ENCODE measurements at regions not wholly inside any gene's neighbourhood (a gene's known extent, or its start where the extent isn't known, plus 50 kb on each side); places are given as distances from the start of the nearest gene placed in this dataset.
"Not testable (repeated sequence)": the region's sequence is repeated elsewhere in the genome, so short reads cannot be mapped to it uniquely, and the experiment has no call there.

GRCh38 chr6:1197309-1197708 lies 114.6 kb upstream of the FOXQ1 start:
- no peak for DNase-seq

- no peak for DNase-seq
Observed at GRCh38 chr6:1191141-1191630, 120.7 kb upstream of the FOXQ1 start.

DNA sequence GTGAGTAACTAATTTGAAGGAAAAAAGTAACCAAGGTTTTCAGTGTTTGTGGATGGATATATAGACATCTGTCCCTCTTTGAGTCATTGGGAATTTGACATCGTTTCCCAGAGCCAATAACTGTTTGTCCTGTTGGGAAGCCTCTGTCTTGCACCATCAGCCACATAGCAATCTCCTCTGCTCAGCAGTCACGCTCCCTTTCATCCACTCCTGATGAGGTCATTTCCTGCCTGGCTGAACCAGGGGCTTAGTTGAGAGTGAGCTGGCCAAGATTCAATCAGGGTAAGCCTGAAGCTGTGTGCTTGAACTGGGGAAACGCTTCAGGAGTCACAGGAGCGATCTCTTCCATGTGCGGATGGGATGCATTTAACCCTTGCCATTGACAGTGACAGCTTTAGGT lies 121.5 kb upstream of the FOXQ1 start:
- DNase-seq: no peak

DNA sequence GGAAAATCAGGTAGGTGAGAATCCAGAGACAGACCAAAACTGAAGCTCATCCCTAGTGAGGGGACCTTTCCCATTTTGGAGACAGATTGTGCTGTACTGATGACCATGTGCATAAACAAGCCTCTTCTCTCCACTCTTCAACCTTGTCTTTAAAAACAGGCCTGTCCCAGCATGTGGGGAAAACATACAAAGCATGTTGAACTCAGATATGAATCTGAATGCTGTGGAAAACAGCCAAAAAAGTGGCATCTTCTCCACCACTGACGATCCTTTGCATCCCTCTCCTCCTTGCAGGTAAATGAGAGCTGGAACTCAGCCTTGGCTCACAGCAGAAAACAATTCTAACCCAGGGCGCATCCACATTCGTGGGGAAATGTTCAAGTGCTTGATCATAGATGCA lies 123.7 kb upstream of the FOXQ1 start:
- DNase-seq: no peak

DNA sequence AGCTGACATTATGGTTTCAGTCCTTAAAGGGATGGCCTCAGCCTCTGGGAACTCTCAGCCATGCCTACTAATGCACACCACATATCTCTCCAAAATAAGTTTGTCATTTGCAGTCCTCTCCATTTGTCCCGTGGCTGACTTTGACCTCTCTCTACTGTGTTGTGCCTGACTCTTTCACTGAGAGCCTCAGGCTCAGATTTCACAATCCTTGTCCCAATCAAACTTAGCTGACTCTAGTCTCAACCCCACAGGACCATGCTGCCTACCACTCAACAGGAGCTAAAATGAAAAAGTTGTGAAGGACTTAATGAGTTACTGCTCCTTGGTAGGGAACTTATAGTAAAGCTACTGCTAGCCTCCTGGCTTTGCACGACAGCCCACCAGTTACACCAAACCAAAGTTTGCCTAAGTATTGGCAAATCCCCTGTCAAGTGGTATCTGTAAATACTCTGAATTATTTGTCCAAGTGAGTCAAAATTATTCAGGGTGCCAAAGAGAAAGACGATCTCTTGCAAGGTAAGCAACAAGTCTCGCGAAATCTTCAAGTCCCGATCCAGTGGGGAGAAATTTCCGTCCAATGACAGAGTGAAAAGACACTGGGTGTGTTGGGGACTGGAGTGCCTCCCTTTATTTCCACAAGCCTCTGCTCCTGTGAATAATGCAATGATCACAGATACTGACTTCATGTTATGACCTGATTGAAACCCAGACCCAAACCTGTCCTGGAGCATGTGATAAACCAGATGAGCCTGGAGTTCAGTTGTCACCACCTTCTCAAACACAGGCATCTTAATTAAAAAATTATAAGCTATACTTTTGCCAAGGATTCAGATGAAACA lies 124.4 kb upstream of the FOXQ1 start:
- DNase-seq: no peak

DNA sequence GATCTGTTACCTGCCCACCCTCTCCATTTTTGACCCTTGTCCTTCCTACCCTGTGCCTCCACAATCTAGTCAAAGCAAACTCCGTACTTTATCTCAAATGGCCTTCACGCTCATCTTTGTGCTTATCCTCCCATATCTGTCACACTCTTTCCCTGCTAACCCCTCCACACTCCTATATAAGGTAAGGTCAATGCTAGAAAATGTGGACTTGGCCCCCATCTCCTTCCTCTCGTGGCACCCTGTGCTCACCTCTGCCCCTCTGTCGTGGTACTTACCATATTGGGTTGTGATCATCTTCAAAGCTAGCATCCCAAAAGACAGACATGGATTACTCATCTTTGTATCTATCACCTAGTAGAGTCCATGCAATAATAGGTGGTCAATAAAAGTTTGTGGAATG lies 127.6 kb upstream of the FOXQ1 start:
- no peak for DNase-seq

DNA sequence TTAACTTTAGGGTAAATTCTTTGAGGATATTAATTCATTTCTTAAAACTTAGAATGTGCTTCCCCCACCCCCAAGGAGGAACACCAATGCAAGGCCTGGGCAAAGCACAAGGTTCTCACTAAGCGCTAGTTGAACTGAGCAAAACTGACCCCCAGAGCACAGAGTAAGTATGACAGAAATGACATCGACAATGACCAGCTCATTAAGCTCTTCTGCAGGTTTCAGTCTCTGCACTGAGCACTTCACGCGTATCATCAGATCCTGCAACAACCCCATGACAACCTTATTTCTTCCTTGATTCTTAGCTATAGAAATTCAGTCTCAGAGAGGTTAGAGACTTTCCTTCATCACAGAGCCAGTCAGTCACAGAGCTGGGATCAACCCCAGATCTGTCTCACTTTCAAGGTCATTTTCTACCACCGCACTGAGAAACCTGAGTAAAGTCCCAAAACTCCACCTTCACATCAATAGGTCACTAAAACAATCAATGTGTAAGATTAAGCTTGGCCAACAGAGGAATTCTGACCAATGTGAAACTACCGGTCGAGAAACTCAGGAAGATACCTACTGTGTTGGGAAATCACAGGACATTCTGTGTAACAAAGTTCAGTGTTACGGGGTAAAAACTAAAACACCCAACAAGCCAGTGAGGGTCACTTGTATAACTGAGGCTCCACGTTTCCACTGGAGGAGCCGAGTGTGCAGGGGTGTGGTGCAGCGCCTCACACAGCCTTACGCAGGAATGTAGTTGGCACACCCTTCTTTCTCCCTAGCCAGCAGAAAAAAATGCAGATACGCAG lies 129.0 kb upstream of the FOXQ1 start:
- DNase-seq: no peak

GRCh38 chr6:1181939-1182605 lies 129.8 kb upstream of the FOXQ1 start:
- no peak for DNase-seq

DNA sequence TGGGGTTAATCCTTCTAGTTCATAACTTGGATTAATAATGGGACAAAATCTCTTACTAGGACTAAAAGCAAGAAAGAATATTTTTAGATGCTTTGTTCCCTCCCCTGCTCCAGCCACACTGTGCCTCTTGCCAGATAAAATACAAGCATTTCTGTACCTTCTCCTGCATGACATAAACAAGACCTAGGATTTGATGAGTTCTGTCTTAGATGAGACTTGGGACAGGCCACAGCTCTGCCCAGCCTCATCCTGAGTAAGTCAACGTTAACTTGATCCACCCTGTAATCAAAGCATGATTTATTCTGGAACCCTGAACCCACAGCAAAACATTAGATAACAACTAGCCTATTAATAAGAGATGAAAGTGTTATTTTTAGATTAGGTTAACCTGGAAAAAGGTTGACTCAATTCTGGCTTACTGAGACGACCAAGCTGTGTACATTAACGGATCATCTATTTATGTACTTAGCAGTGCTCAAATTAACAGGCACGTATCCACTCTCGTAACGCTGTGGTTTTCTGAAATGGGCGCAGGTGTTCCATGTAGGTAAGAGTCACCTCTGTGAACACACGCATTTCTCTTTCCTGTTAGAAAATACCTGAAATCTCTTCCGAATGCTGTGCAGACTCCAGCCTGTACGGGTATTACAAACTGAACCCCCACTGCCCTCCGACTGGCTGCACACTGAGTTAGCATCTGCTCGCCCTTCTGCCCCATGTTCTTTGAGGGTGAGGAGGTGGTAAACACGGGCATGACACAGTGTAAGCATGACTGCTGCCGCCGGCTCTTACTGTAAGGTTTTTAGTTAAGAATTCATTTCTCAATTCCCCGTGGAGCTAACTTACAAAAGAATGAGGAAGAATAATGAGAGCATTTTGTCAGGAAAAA lies 132.1 kb upstream of the FOXQ1 start:
- no peak for DNase-seq

- DNase-seq: no peak
Observed at GRCh38 chr6:1178590-1178989, 133.3 kb upstream of the FOXQ1 start.

DNA sequence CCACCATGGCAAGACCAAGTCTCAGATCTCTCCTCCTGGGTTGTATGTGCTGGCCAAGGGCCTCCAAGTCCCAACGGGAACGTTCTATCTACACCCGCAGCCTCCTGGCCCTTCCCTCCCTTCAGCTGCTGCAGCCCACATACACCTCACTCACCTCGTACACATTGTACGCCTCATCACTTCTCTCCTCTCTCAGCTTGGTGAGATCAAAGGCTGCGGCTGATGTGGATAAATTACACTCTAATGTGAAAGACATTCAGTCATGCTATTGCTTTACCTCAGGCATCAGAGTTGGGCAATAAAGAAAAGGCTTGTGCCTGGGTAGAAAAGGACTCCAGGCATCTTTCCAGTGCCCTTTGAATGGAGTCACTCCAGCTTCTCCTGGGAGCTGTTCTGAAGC lies 135.3 kb upstream of the FOXQ1 start:
- no peak for DNase-seq

GRCh38 chr6:1175877-1176276 lies 136.0 kb upstream of the FOXQ1 start:
- no peak for DNase-seq

- DNase-seq: no peak
Observed at GRCh38 chr6:1170794-1171193, 141.1 kb upstream of the FOXQ1 start.

- DNase-seq: no peak
Observed at GRCh38 chr6:1164600-1164999, 147.3 kb upstream of the FOXQ1 start.

GRCh38 chr6:1163501-1163900 lies 148.4 kb upstream of the FOXQ1 start:
- DNase-seq: no peak

DNA sequence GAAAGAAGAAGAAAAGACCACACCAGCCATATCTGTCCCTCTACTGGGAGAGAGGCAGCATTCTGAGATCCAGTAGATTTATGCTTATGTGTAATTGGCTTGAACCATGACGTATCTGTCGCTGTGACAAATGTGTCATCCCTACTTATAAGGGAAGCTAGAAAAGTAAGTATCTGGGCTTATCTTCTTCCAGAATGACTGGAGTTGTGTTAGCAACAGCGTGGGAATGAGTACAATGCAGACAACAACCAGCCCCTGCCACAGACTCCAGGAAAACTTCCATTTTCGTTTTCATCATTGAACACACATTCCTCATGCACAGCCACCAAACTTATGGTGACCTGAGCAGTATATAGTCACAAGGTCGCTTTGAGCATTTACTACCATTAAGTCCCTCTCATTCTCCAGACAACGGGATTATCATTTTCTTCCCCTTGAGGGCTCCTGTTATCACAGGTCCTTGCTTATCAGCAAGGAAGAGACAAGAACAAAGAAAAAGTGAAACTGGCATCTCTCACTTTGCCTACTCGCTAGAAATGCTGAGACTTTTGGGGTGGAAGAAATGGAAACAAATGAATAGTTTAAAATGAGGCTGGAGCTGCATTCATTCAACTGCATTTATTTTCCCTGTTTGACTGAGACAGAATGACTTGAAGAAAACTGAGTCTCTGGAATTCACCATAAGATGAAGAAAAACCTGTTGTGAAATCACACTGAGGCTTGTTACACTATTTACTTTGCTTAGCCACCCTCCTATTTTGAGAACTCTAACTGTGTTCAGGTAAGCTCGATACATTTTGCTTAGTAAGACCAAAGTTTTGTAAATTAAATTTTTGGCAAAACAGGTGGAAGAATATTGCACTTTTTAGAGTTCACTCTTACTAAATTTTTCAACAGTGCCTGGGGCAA lies 149.3 kb upstream of the FOXQ1 start:
- no peak for DNase-seq

GRCh38 chr6:1156411-1156810 lies 155.5 kb upstream of the FOXQ1 start:
- not testable (repeated sequence) for DNase-seq

DNA sequence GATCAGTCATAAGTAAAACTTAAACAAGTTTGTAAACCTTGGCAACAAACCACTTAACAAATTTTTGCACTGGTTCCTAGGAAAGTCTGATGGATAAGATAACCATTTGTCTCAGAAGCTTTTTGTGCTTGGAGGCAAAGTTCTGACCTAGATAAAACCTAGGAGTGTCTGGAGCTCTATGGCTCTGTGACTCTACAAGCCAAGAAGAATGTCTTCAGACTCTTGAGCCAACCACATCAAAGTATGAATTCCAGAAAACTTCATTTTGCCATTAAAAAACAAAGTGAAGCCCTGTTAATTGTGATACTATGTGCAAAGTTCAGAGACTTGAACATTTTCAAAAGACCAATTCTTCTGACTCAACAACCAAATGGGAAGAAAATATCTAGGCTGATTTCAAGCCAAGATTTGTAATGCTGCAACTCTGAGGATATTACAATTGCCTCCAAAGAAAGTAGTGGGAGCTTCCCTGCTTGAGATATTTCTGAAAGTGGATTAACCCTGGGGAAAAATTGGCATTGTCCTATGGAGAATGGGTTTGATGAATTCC lies 158.1 kb upstream of the FOXQ1 start:
- no peak for DNase-seq

- no peak for DNase-seq
Observed at GRCh38 chr6:1146500-1146899, 165.4 kb upstream of the FOXQ1 start.

DNA sequence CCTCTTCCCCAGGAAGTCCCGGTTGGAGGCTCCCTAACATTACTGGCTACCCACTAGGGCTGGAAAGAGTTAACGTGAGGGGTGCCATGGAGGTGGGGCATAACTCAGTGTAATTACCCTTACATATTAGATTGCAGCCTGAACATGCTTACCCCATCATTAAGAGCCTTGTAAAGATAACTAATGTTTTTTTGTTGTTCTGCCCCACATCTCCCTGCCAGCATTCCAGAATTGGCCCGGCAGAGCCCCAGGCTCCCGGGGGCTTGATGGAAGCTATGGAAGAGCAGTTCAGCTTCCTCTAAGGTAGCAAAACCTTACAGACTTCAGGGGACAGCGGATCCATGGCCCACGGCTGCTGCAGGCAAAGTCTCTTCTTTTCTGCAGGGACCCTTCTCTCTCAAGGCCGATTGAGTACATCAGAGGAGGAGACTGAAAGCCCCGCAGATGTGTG lies 166.1 kb upstream of the FOXQ1 start:
- DNase-seq: no peak
